OCI-LY7 (cell line): ENCODE measurements at regions not wholly inside any gene's neighbourhood (a gene's known extent, or its start where the extent isn't known, plus 50 kb on each side); places are given as distances from the start of the nearest gene placed in this dataset.

Experiments
- EZH2phosphoT487 ChIP-seq: fragments of 200-600 bp; sonication (generic); IDR thresholded peaks from 2 replicates; pipeline ENCODE4 v1.6.1; 2018; ENCODE audit warnings: low read depth, borderline replicate concordance, mild to moderate bottlenecking, mixed run types, antibody characterized with exemption, low read length, moderate library complexity, mixed read lengths
- TF ChIP-seq, protein P1 (sequence below): fragments of 200-600 bp; sonication (generic); conservative IDR thresholded peaks from 2 replicates; pipeline ENCODE4 v1.5.1; 2014; ENCODE audit warnings: mild to moderate bottlenecking, antibody characterized with exemption, low read length, moderate library complexity, mixed read lengths

DNA sequence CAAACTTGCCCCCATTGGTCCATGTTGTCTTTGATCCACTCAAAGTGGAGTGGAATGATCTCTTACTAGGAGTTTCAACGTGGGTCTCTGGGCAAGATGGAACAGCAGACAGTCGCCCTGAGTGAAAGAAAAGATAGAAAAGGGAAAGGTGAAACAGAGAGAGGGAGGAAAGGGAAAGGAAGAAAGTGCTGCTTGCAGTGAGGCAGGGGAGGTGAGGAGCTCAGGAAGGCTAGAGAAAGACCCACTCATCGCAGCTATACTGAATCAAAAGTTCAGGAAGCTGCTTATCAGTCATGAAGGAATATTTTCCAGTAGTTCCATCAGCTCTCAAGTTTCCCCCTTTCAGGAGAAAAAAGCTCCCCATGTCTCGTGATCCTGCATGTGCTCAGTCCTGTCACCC, 86.9 kb downstream of the ZNF467 start:
- TF ChIP-seq, protein P1, sequence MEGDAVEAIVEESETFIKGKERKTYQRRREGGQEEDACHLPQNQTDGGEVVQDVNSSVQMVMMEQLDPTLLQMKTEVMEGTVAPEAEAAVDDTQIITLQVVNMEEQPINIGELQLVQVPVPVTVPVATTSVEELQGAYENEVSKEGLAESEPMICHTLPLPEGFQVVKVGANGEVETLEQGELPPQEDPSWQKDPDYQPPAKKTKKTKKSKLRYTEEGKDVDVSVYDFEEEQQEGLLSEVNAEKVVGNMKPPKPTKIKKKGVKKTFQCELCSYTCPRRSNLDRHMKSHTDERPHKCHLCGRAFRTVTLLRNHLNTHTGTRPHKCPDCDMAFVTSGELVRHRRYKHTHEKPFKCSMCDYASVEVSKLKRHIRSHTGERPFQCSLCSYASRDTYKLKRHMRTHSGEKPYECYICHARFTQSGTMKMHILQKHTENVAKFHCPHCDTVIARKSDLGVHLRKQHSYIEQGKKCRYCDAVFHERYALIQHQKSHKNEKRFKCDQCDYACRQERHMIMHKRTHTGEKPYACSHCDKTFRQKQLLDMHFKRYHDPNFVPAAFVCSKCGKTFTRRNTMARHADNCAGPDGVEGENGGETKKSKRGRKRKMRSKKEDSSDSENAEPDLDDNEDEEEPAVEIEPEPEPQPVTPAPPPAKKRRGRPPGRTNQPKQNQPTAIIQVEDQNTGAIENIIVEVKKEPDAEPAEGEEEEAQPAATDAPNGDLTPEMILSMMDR = no peak
- TF ChIP-seq EZH2phosphoT487 = no peak
